Activated B cell treated with CpG ODN at 0.5 μM for 24 hours (primary cell): ENCODE measurements at regions not wholly inside any gene's neighbourhood (a gene's known extent, or its start where the extent isn't known, plus 50 kb on each side); places are given as distances from the start of the nearest gene placed in this dataset.

Source experiments
- ATAC-seq: fragments of 200-7000 bp; cut with Tn5 transposase; one replicate; pipeline ENCODE4 v1.10.0; 2021; ENCODE audit warnings: low read depth, mild to moderate bottlenecking, moderate library complexity
- CTCF ChIA-PET: fragments of 350-600 bp; sonication (Branson Sonifier 250); formaldehyde crosslinking; loops from one replicate; lab custom pipeline; 2021; ENCODE audit warnings: antibody characterized with exemption; lab: Charles Lee
- POLR2A ChIA-PET: fragments of 350-600 bp; sonication (Branson Sonifier 250); formaldehyde crosslinking; loops from one replicate; lab custom pipeline; 2021; ENCODE audit warnings: antibody characterized with exemption; lab: Charles Lee
- DNase-seq: peaks from one replicate; pipeline ENCODE4 v3.0.0; 2022
- H3K27ac Mint-ChIP-seq: one replicate; pipeline ENCODE4 v1.8.0; 2020; ENCODE audit warnings: mixed read lengths
- H3K27me3 Mint-ChIP-seq: one replicate; pipeline ENCODE4 v1.8.0; 2021; ENCODE audit warnings: mixed read lengths
- H3K36me3 Mint-ChIP-seq: one replicate; pipeline ENCODE4 v1.8.0; 2021; ENCODE audit warnings: low read depth, mixed read lengths
- H3K4me1 Mint-ChIP-seq: one replicate; pipeline ENCODE4 v1.8.0; 2021; ENCODE audit warnings: mixed read lengths
- H3K4me3 Mint-ChIP-seq: one replicate; pipeline ENCODE4 v1.8.0; 2020; ENCODE audit warnings: mild to moderate bottlenecking, mixed read lengths
- H3K9me3 Mint-ChIP-seq: one replicate; pipeline ENCODE4 v1.8.0; 2020; ENCODE audit warnings: mixed read lengths
- intact Hi-C: fragments of 100-400 bp; cut with micrococcal nuclease; formaldehyde crosslinking; loops from one replicate; pipeline ENCODE4 v1.15.1; 2024
- TF ChIP-seq, protein P1 (sequence below): fragments of 200-600 bp; IDR thresholded peaks from one replicate; pipeline ENCODE4 v1.8.0; 2022; ENCODE audit warnings: antibody characterized with exemption, mild to moderate bottlenecking

DNA sequence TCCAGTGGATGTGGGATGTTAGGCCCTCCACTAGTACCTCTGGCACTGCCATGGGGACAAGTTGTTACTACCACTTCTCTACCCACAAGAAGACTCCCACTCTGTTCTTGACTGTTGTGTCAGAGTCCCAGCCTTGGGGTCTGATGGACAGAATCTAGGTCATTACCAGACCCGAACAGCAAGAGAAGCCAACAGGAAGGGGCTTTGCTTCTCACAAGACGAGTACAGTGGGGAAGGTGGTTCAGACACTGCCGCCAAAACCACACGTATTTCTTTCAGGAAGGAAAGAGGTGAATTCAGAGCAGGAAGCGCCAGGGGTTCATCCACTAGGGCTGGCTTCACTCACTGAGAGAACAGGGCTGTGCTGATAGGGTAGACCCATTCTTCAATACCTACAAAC lies 161.3 kb upstream of the KIT start:
- no peak for DNase-seq
- H3K9me3 Mint-ChIP-seq: no peaks in the 10 kb centered on the region
- no peak overlapping the region for H3K4me3 Mint-ChIP-seq
- ATAC-seq: no peak
- ChIA-PET CTCF (no interaction called here), POLR2A (no interaction called here)
- H3K4me1 Mint-ChIP-seq: no peaks in the 10 kb centered on the region
- TF ChIP-seq, protein P1, sequence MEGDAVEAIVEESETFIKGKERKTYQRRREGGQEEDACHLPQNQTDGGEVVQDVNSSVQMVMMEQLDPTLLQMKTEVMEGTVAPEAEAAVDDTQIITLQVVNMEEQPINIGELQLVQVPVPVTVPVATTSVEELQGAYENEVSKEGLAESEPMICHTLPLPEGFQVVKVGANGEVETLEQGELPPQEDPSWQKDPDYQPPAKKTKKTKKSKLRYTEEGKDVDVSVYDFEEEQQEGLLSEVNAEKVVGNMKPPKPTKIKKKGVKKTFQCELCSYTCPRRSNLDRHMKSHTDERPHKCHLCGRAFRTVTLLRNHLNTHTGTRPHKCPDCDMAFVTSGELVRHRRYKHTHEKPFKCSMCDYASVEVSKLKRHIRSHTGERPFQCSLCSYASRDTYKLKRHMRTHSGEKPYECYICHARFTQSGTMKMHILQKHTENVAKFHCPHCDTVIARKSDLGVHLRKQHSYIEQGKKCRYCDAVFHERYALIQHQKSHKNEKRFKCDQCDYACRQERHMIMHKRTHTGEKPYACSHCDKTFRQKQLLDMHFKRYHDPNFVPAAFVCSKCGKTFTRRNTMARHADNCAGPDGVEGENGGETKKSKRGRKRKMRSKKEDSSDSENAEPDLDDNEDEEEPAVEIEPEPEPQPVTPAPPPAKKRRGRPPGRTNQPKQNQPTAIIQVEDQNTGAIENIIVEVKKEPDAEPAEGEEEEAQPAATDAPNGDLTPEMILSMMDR: no peak
- intact Hi-C loops: no loop called here
- no peak overlapping the region for H3K27ac Mint-ChIP-seq
- H3K27me3 Mint-ChIP-seq: no peaks in the 10 kb centered on the region
- H3K36me3 Mint-ChIP-seq: no peaks in the 10 kb centered on the region

DNA sequence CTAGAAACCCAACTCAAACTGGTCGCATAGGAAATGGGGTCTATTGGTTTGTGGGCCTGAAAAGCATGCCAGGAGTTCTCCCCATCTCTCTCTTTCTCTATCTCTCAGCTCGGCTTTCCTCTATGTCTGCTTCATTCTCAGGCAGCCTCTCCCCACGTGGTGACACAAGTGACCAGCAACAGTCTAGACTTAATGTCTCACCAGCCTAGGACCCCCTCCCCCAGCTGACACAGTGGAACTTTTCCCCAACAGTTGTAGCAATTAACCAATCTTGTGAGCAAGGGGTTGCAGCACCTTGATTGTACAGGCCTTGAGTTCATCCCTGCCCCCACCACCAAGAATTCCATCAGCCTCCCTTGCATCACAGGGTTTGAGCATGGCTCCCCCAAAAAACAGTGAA lies 159.8 kb upstream of the KIT start:
- ATAC-seq (no peak), DNase-seq (no peak)
- Mint-ChIP-seq H3K27ac (no peak overlapping the region), H3K27me3 (no peaks in the 10 kb centered on the region), H3K36me3 (no peaks in the 10 kb centered on the region), H3K9me3 (no peaks in the 10 kb centered on the region), H3K4me1 (no peaks in the 10 kb centered on the region), H3K4me3 (no peak overlapping the region)
- CTCF ChIA-PET: no interaction called here
- TF ChIP-seq, protein P1: no peak
- intact Hi-C loops: no loop called here
- POLR2A ChIA-PET: no interaction called here

DNA sequence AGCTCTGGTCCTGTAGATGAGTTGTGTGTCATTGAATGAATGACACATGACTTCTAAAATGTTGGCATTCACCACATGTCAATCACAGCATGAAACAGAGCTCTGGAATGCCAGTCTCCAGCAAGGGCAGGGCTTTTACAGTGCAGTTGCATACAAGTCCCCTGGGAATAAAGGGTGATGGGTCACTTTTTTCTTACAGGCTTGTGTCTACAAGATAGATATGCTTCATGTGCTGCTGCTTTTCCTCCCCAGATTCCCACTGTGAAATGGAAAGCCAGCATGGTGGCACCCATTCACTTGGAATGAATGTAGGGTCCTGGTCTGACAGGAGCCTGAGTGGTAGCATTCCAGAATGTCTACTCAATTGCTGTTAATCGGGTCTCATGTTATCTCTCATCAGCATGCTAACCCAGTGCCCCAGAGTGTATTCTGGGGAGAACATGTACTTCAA lies 159.1 kb upstream of the KIT start:
- ChIA-PET POLR2A (no interaction called here), CTCF (no interaction called here)
- Mint-ChIP-seq H3K27ac (no peak overlapping the region), H3K4me1 (no peaks in the 10 kb centered on the region), H3K9me3 (no peaks in the 10 kb centered on the region), H3K27me3 (no peaks in the 10 kb centered on the region), H3K4me3 (no peak overlapping the region), H3K36me3 (no peaks in the 10 kb centered on the region)
- TF ChIP-seq, protein P1: no peak
- intact Hi-C loops: no loop called here
- ATAC-seq (no peak), DNase-seq (no peak)

DNA sequence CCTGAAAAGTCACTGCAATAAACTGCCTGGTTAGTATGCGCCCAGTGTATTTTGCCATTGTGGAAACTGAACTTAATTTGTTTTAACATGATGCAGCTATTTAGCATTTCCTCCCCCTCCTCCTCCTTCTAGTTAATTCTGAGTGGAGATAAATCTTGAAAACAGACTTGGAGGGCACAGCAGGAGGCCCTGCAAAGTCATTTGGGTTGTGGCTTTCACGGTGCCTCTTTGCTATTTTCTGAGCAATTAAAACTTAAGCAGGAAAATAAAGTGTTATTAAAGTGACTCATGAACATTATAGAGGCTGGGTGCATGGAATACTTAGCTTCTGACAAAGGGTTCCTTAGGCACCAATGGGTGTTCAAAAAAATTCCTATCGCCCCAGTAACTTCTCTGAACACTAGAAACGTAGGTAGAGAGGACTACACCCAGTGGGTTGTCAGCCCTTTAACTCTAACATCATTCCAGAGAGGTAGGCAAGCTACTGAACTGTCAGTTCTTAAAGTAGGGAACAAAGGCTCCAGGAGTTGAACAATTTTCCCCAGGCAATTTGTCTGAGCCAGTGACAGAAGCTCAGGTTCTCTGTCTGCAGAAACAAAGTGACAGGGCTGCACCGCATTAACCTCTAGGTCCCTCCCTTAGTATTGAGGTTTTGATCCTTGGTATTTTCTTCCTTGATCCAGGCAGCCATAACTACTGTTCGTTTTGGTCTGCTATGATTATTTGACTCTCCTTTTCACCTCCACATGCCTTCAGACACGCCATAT lies 158.3 kb upstream of the KIT start:
- TF ChIP-seq, protein P1: no peak
- ChIA-PET CTCF (no interaction called here), POLR2A (no interaction called here)
- intact Hi-C loops: no loop called here
- no peak for DNase-seq
- Mint-ChIP-seq H3K36me3 (no peaks in the 10 kb centered on the region), H3K9me3 (no peaks in the 10 kb centered on the region), H3K27ac (no peak overlapping the region), H3K4me1 (no peaks in the 10 kb centered on the region), H3K4me3 (no peak overlapping the region), H3K27me3 (no peaks in the 10 kb centered on the region)
- no peak for ATAC-seq

DNA sequence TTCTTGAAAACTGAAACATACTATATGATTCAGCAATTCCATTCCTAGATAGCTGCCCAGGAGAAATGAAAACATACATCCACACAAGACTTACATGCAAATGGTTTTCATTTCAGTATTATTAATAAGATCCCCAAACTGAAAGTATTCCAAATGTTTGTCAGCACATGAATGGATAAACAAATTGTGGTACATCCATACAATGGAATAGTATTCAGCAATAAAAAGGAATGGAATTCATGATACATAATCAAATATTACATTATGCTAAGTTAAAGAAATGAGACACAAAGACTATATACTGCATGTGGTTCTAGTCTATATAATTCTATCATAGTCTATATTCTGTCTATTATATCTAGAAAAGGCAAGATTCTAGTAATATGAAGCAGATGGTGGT lies 152.4 kb upstream of the KIT start:
- TF ChIP-seq, protein P1: no peak
- no peak for ATAC-seq
- intact Hi-C loops: no loop called here
- POLR2A ChIA-PET: no interaction called here
- no peak for DNase-seq
- no peak overlapping the region for H3K27ac Mint-ChIP-seq
- H3K4me1 Mint-ChIP-seq: no peaks in the 10 kb centered on the region
- H3K36me3 Mint-ChIP-seq: no peaks in the 10 kb centered on the region
- peaks cover 5% of the 10 kb centered on the region for H3K27me3 Mint-ChIP-seq
- peaks cover 8% of the 10 kb centered on the region for H3K9me3 Mint-ChIP-seq
- CTCF ChIA-PET: no interaction called here
- no peak overlapping the region for H3K4me3 Mint-ChIP-seq
